ENCODE measurements at regions not wholly inside any gene's neighbourhood (a gene's known extent, or its start where the extent isn't known, plus 50 kb on each side); places are given as distances from the start of the nearest gene placed in this dataset.

GRCh38 chr7:113809581-113809980 lies 109.2 kb downstream of the PPP1R3A start:
- TF ChIP-seq CTCF (IDR thresholded peaks at IDR 0.05) (no peak), POLR2AphosphoS5 (IDR thresholded peaks at IDR 0.05; ENCODE audit: insufficient read depth in 1 of 2, low read depth in 1 of 2) (no peak)
